Mesendoderm (in vitro differentiated cells): ENCODE measurements at regions not wholly inside any gene's neighbourhood (a gene's known extent, or its start where the extent isn't known, plus 50 kb on each side); places are given as distances from the start of the nearest gene placed in this dataset.

Experiments
- DNase-seq: peaks from one replicate; pipeline ENCODE4 v3.0.0; 2013
- H2AK5ac ChIP-seq: 2 replicates; pipeline ENCODE4 v1.6.1; 2013; ENCODE audit warnings: low read length, inconsistent platforms
- H2BK120ac ChIP-seq: 2 replicates; pipeline ENCODE4 v1.6.1; 2013; ENCODE audit warnings: low read depth, mild to moderate bottlenecking, low read length, moderate library complexity, mixed read lengths
- H2BK15ac ChIP-seq: replicated peaks from 2 replicates; pipeline ENCODE4 v1.6.1; 2013; ENCODE audit warnings: low read depth, mild to moderate bottlenecking, moderate library complexity
- H2BK5ac ChIP-seq: 2 replicates; pipeline ENCODE4 v1.6.1; 2013; ENCODE audit warnings: low read length, inconsistent platforms
- H3K18ac ChIP-seq: 2 replicates; pipeline ENCODE4 v1.6.1; 2013; ENCODE audit warnings: mild to moderate bottlenecking, low read length, mixed read lengths
- H3K23ac ChIP-seq: one replicate; pipeline ENCODE4 v1.6.1; 2013; ENCODE audit warnings: low read length
- H3K27ac ChIP-seq: 2 replicates; pipeline ENCODE4 v1.5.1; 2013; ENCODE audit warnings: low read depth, mild to moderate bottlenecking, inconsistent platforms, low read length, moderate library complexity
- H3K27me3 ChIP-seq: 2 replicates; pipeline ENCODE4 v1.6.1; 2013; ENCODE audit warnings: low read length, control low read depth, mild to moderate bottlenecking, inconsistent platforms; ENCODE audit not compliant: insufficient read depth, poor library complexity
- H3K36me3 ChIP-seq: 2 replicates; pipeline ENCODE4 v1.6.1; 2013; ENCODE audit warnings: low read length, inconsistent platforms; ENCODE audit not compliant: control insufficient read depth, insufficient read depth
- H3K4ac ChIP-seq: one replicate; pipeline ENCODE4 v1.6.1; 2013; ENCODE audit warnings: low read depth, mild to moderate bottlenecking, low read length, moderate library complexity
- H3K4me1 ChIP-seq: 2 replicates; pipeline ENCODE4 v1.6.1; 2013; ENCODE audit warnings: low read depth, low read length, inconsistent platforms; ENCODE audit not compliant: control insufficient read depth
- H3K4me2 ChIP-seq: 2 replicates; pipeline ENCODE4 v1.6.1; 2013; ENCODE audit warnings: low read length
- H3K4me3 ChIP-seq: 2 replicates; pipeline ENCODE4 v1.5.1; 2013; ENCODE audit warnings: mild to moderate bottlenecking, low read length
- H3K56ac ChIP-seq: one replicate; pipeline ENCODE4 v1.6.1; 2013; ENCODE audit warnings: low read length
- H3K79me1 ChIP-seq: 2 replicates; pipeline ENCODE4 v1.6.1; 2013; ENCODE audit warnings: low read length, inconsistent platforms
- H3K79me2 ChIP-seq: 2 replicates; pipeline ENCODE4 v1.6.1; 2013; ENCODE audit warnings: mild to moderate bottlenecking, low read length; ENCODE audit not compliant: control insufficient read depth, insufficient read depth
- H3K9ac ChIP-seq: 2 replicates; pipeline ENCODE4 v1.6.1; 2013; ENCODE audit warnings: low read length, inconsistent platforms
- H4K5ac ChIP-seq: one replicate; pipeline ENCODE4 v1.6.1; 2013; ENCODE audit warnings: low read length
- H4K8ac ChIP-seq: one replicate; pipeline ENCODE4 v1.6.1; 2013; ENCODE audit warnings: low read depth, mild to moderate bottlenecking, control low read depth, low read length, moderate library complexity
- WGBS: extraction: QIAGEN DNeasy Blood & Tissue Kit; methylation state at CpG from one replicate; pipeline ENCODE4 v1.1.7; 2013; ENCODE audit warnings: low lambda C conversion rate, missing lambda C conversion rate; ENCODE audit not compliant: insufficient coverage; ENCODE audit errors: extremely low coverage; 5-methylcytosine and 5-hydroxymethylcytosine counted together

- H3K9ac ChIP-seq: no peak overlapping the region
- H3K56ac ChIP-seq: no peak overlapping the region
- H2AK5ac ChIP-seq: no peak overlapping the region
- H3K4me2 ChIP-seq: no peak overlapping the region
- no peaks in the 10 kb centered on the region for H3K4me1 ChIP-seq
- H3K27ac ChIP-seq: no peak overlapping the region
- no peak overlapping the region for H3K4me3 ChIP-seq
- H2BK120ac ChIP-seq: no peak overlapping the region
- H3K79me1 ChIP-seq: no peaks in the 10 kb centered on the region
- no peak overlapping the region for H4K5ac ChIP-seq
- no peak overlapping the region for H3K4ac ChIP-seq
- DNase-seq: no peak
- no peaks in the 10 kb centered on the region for H3K79me2 ChIP-seq
- WGBS: no CpG with 5 or more reads among the region's 3 CpGs
- no peak overlapping the region for H2BK15ac ChIP-seq
- no peaks in the 10 kb centered on the region for H3K27me3 ChIP-seq
- H3K36me3 ChIP-seq: no peaks in the 10 kb centered on the region
- no peak overlapping the region for H4K8ac ChIP-seq
- H3K23ac ChIP-seq: no peak overlapping the region
- no peak overlapping the region for H2BK5ac ChIP-seq
- H3K18ac ChIP-seq: no peak overlapping the region
Measured at GRCh38 chr6:23890543-23891227, 235.3 kb upstream of the NRSN1 start.

GRCh38 chr6:23905133-23905815 is 220.7 kb upstream of the NRSN1 start:
- Histone ChIP-seq H3K27ac (no peak overlapping the region), H3K36me3 (no peaks in the 10 kb centered on the region), H2AK5ac (no peak overlapping the region), H3K27me3 (no peaks in the 10 kb centered on the region), H3K56ac (no peak overlapping the region), H2BK120ac (no peak overlapping the region), H3K4me3 (no peak overlapping the region), H3K4me2 (no peak overlapping the region), H2BK15ac (no peak overlapping the region), H2BK5ac (no peak overlapping the region), H4K8ac (no peak overlapping the region), H3K18ac (no peak overlapping the region), H3K23ac (no peak overlapping the region), H4K5ac (no peak overlapping the region), H3K4me1 (no peaks in the 10 kb centered on the region), H3K4ac (no peak overlapping the region), H3K79me1 (no peaks in the 10 kb centered on the region), H3K79me2 (no peaks in the 10 kb centered on the region), H3K9ac (no peak overlapping the region)
- no peak for DNase-seq
- WGBS: no CpG with 5 or more reads among the region's 8 CpGs

- Histone ChIP-seq H3K4ac (no peak overlapping the region), H3K56ac (no peak overlapping the region), H3K9ac (no peak overlapping the region), H3K4me3 (no peak overlapping the region), H3K4me2 (no peak overlapping the region), H3K23ac (no peak overlapping the region), H3K36me3 (no peaks in the 10 kb centered on the region), H3K27ac (no peak overlapping the region), H3K4me1 (no peaks in the 10 kb centered on the region), H3K27me3 (no peaks in the 10 kb centered on the region), H3K18ac (no peak overlapping the region), H2BK5ac (no peak overlapping the region), H2BK15ac (no peak overlapping the region), H3K79me2 (no peaks in the 10 kb centered on the region), H2BK120ac (no peak overlapping the region), H2AK5ac (no peak overlapping the region), H3K79me1 (no peaks in the 10 kb centered on the region), H4K8ac (no peak overlapping the region), H4K5ac (no peak overlapping the region)
- DNase-seq: no peak
- WGBS: no CpG with 5 or more reads among the region's 2 CpGs
Measured at GRCh38 chr6:23910420-23910819, 215.6 kb upstream of the NRSN1 start.

DNA sequence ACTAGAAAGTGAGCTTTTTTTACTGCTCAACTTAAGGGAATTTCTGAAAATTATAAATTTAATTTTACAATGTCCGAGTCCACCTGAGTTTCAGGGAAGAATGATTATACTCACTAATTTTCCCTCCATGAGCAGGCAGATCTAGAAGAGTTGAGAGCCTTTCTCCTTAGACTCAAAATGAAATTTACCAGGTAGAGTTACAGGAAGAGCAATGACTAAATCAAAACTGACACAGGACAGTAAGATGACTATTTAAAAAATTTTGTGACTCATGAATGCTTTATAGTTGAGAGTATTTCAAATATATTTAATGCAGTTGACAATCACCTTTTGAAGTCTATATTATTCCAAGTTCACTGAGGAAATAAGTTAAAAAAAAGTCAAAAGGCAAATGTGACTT is 198.1 kb upstream of the NRSN1 start:
- no peak overlapping the region for H3K9ac ChIP-seq
- WGBS: no CpG with 5 or more reads among the region's 1 CpG
- H3K79me1 ChIP-seq: no peaks in the 10 kb centered on the region
- no peak overlapping the region for H4K8ac ChIP-seq
- no peak overlapping the region for H3K4me2 ChIP-seq
- H3K18ac ChIP-seq: no peak overlapping the region
- no peak overlapping the region for H3K4me3 ChIP-seq
- DNase-seq: no peak
- H3K27me3 ChIP-seq: no peaks in the 10 kb centered on the region
- H3K56ac ChIP-seq: no peak overlapping the region
- no peak overlapping the region for H2AK5ac ChIP-seq
- H2BK120ac ChIP-seq: no peak overlapping the region
- no peak overlapping the region for H3K4ac ChIP-seq
- H3K27ac ChIP-seq: no peak overlapping the region
- no peaks in the 10 kb centered on the region for H3K36me3 ChIP-seq
- H3K79me2 ChIP-seq: no peaks in the 10 kb centered on the region
- H3K23ac ChIP-seq: no peak overlapping the region
- no peaks in the 10 kb centered on the region for H3K4me1 ChIP-seq
- no peak overlapping the region for H2BK15ac ChIP-seq
- no peak overlapping the region for H2BK5ac ChIP-seq
- H4K5ac ChIP-seq: no peak overlapping the region

DNA sequence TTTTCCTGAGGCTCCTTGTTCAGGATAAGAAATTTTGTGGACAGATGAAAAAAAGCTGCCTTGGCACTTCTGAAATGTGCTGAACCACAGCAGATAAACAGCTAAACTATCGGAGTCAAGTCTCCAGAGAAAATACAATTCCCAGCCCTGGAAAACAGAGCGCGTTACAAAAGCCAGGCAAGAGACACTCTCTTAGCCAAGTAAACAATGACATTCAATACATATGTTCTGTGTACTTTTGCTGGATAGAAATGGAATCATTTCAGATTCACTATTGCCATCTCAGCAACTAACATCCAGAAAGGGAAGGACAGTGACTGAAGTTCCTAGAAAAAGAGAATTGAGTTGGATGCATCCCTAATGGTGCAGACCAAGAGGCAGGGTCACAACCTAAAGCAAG is 196.8 kb upstream of the NRSN1 start:
- Histone ChIP-seq H3K9ac (no peak overlapping the region), H2BK5ac (no peak overlapping the region), H3K79me2 (no peaks in the 10 kb centered on the region), H4K5ac (no peak overlapping the region), H3K27me3 (no peaks in the 10 kb centered on the region), H3K27ac (no peak overlapping the region), H2BK15ac (no peak overlapping the region), H4K8ac (no peak overlapping the region), H2BK120ac (no peak overlapping the region), H3K4me3 (no peak overlapping the region), H3K36me3 (no peaks in the 10 kb centered on the region), H3K23ac (no peak overlapping the region), H3K4me1 (no peaks in the 10 kb centered on the region), H3K4ac (no peak overlapping the region), H3K79me1 (no peaks in the 10 kb centered on the region), H2AK5ac (no peak overlapping the region), H3K56ac (no peak overlapping the region), H3K4me2 (no peak overlapping the region), H3K18ac (no peak overlapping the region)
- WGBS: no CpG with 5 or more reads among the region's 3 CpGs
- no peak for DNase-seq

- H2BK120ac ChIP-seq: no peak overlapping the region
- H3K36me3 ChIP-seq: no peaks in the 10 kb centered on the region
- H3K23ac ChIP-seq: no peak overlapping the region
- no peak overlapping the region for H3K4me2 ChIP-seq
- no peak overlapping the region for H3K56ac ChIP-seq
- H2BK5ac ChIP-seq: no peak overlapping the region
- no peaks in the 10 kb centered on the region for H3K79me2 ChIP-seq
- no peak overlapping the region for H3K18ac ChIP-seq
- H3K9ac ChIP-seq: no peak overlapping the region
- no peak overlapping the region for H2BK15ac ChIP-seq
- H3K4me3 ChIP-seq: no peak overlapping the region
- H3K27ac ChIP-seq: no peak overlapping the region
- no peak overlapping the region for H4K5ac ChIP-seq
- H3K4me1 ChIP-seq: no peaks in the 10 kb centered on the region
- H3K27me3 ChIP-seq: no peaks in the 10 kb centered on the region
- DNase-seq: peak; percentile 53
- H3K4ac ChIP-seq: no peak overlapping the region
- no peak overlapping the region for H2AK5ac ChIP-seq
- H3K79me1 ChIP-seq: no peaks in the 10 kb centered on the region
- H4K8ac ChIP-seq: no peak overlapping the region
Measured at GRCh38 chr6:23940466-23940865, 185.5 kb upstream of the NRSN1 start.
